ENCODE measurements at regions not wholly inside any gene's neighbourhood (a gene's known extent, or its start where the extent isn't known, plus 50 kb on each side); places are given as distances from the start of the nearest gene placed in this dataset.

- H3K4me3 Mint-ChIP-seq, result no peak overlapping the region
- H3K36me3 Mint-ChIP-seq (ENCODE audit: low read depth), result no peaks in the 10 kb centered on the region
- H3K27me3 Mint-ChIP-seq, result no peaks in the 10 kb centered on the region
- H3K4me1 Mint-ChIP-seq, result peaks cover 42% of the 10 kb centered on the region
- ATAC-seq (no peak), DNase-seq (no peak)
- H3K27ac Mint-ChIP-seq, result no peak overlapping the region
- no peaks in the 10 kb centered on the region for H3K9me3 Mint-ChIP-seq
These were observed 90.7 kb upstream of the MEF2A start for GRCh38 chr15:99474909-99475753.

- Mint-ChIP-seq H3K27ac (no peak overlapping the region), H3K36me3 (ENCODE audit: low read depth) (no peaks in the 10 kb centered on the region), H3K4me3 (no peak overlapping the region), H3K9me3 (no peaks in the 10 kb centered on the region), H3K4me1 (peaks cover 37% of the 10 kb centered on the region), H3K27me3 (no peaks in the 10 kb centered on the region)
- ATAC-seq (no peak), DNase-seq (no peak)
These were observed 89.9 kb upstream of the MEF2A start for GRCh38 chr15:99475754-99476412.

- Mint-ChIP-seq H3K4me1 (peaks cover 39% of the 10 kb centered on the region), H3K4me3 (no peak overlapping the region), H3K36me3 (ENCODE audit: low read depth) (no peaks in the 10 kb centered on the region), H3K9me3 (no peaks in the 10 kb centered on the region), H3K27me3 (no peaks in the 10 kb centered on the region), H3K27ac (no peak overlapping the region)
- ATAC-seq (peak; percentile 55), DNase-seq (peak; percentile 41)
These were observed 89.2 kb upstream of the MEF2A start for GRCh38 chr15:99476413-99477222.

GRCh38 chr15:99477791-99478471, 87.9 kb upstream of the MEF2A start:
- ATAC-seq (no peak), DNase-seq (no peak)
- Mint-ChIP-seq H3K27me3 (no peaks in the 10 kb centered on the region), H3K27ac (no peak overlapping the region), H3K9me3 (no peaks in the 10 kb centered on the region), H3K36me3 (ENCODE audit: low read depth) (no peaks in the 10 kb centered on the region), H3K4me1 (peaks cover 45% of the 10 kb centered on the region), H3K4me3 (no peak overlapping the region)

GRCh38 chr15:99478977-99479376, 86.8 kb upstream of the MEF2A start:
- Mint-ChIP-seq H3K4me1 (peaks cover 38% of the 10 kb centered on the region), H3K9me3 (no peaks in the 10 kb centered on the region), H3K4me3 (no peak overlapping the region), H3K27ac (no peak overlapping the region), H3K36me3 (ENCODE audit: low read depth) (no peaks in the 10 kb centered on the region), H3K27me3 (no peaks in the 10 kb centered on the region)
- ATAC-seq (no peak), DNase-seq (no peak)

- H3K36me3 Mint-ChIP-seq (ENCODE audit: low read depth), result no peaks in the 10 kb centered on the region
- H3K9me3 Mint-ChIP-seq, result no peaks in the 10 kb centered on the region
- ATAC-seq (no peak), DNase-seq (no peak)
- peaks cover 37% of the 10 kb centered on the region for H3K4me1 Mint-ChIP-seq
- no peak overlapping the region for H3K27ac Mint-ChIP-seq
- no peak overlapping the region for H3K4me3 Mint-ChIP-seq
- H3K27me3 Mint-ChIP-seq, result no peaks in the 10 kb centered on the region
These were observed 85.6 kb upstream of the MEF2A start for GRCh38 chr15:99480016-99480810.

- Mint-ChIP-seq H3K36me3 (ENCODE audit: low read depth) (no peaks in the 10 kb centered on the region), H3K4me3 (no peak overlapping the region), H3K9me3 (no peaks in the 10 kb centered on the region), H3K27ac (no peak overlapping the region), H3K4me1 (peaks cover 42% of the 10 kb centered on the region), H3K27me3 (peaks cover 7% of the 10 kb centered on the region)
- no peak for ATAC-seq
- DNase-seq, result no peak
These were observed 84.5 kb upstream of the MEF2A start for GRCh38 chr15:99481113-99481950.

- DNase-seq, result no peak
- Mint-ChIP-seq H3K36me3 (ENCODE audit: low read depth) (no peaks in the 10 kb centered on the region), H3K4me1 (peaks cover 41% of the 10 kb centered on the region), H3K27ac (no peak overlapping the region), H3K27me3 (peaks cover 7% of the 10 kb centered on the region), H3K9me3 (no peaks in the 10 kb centered on the region), H3K4me3 (no peak overlapping the region)
- ATAC-seq, result peak; percentile 92
These were observed 83.9 kb upstream of the MEF2A start for GRCh38 chr15:99481951-99482230.

- H3K4me3 Mint-ChIP-seq, result no peak overlapping the region
- DNase-seq (no peak), ATAC-seq (no peak)
- H3K9me3 Mint-ChIP-seq, result no peaks in the 10 kb centered on the region
- H3K27me3 Mint-ChIP-seq, result peaks cover 9% of the 10 kb centered on the region
- peaks cover 38% of the 10 kb centered on the region for H3K4me1 Mint-ChIP-seq
- H3K27ac Mint-ChIP-seq, result no peak overlapping the region
- H3K36me3 Mint-ChIP-seq (ENCODE audit: low read depth), result no peaks in the 10 kb centered on the region
These were observed 82.8 kb upstream of the MEF2A start for GRCh38 chr15:99482993-99483392.

GRCh38 chr15:99485153-99485961, 80.4 kb upstream of the MEF2A start:
- H3K36me3 Mint-ChIP-seq (ENCODE audit: low read depth), result no peaks in the 10 kb centered on the region
- peaks cover 9% of the 10 kb centered on the region for H3K27me3 Mint-ChIP-seq
- peak overlapping the region; percentile 70 for H3K4me3 Mint-ChIP-seq
- ATAC-seq (no peak), DNase-seq (no peak)
- peaks cover 33% of the 10 kb centered on the region for H3K4me1 Mint-ChIP-seq
- H3K9me3 Mint-ChIP-seq, result no peaks in the 10 kb centered on the region
- peak overlapping the region; percentile 79 for H3K27ac Mint-ChIP-seq

GRCh38 chr15:99485992-99486370, 79.8 kb upstream of the MEF2A start:
- peak overlapping the region; percentile 79 for H3K27ac Mint-ChIP-seq
- peaks cover 9% of the 10 kb centered on the region for H3K27me3 Mint-ChIP-seq
- ATAC-seq (no peak), DNase-seq (no peak)
- H3K9me3 Mint-ChIP-seq, result no peaks in the 10 kb centered on the region
- H3K36me3 Mint-ChIP-seq (ENCODE audit: low read depth), result no peaks in the 10 kb centered on the region
- H3K4me1 Mint-ChIP-seq, result peaks cover 33% of the 10 kb centered on the region
- peak overlapping the region; percentile 70 for H3K4me3 Mint-ChIP-seq

GRCh38 chr15:99486371-99487336, 79.1 kb upstream of the MEF2A start:
- ATAC-seq, result peak; percentile 42
- Mint-ChIP-seq H3K4me1 (peaks cover 31% of the 10 kb centered on the region), H3K9me3 (no peaks in the 10 kb centered on the region), H3K27me3 (peaks cover 9% of the 10 kb centered on the region), H3K4me3 (peak overlapping the region; percentile 70), H3K27ac (peak overlapping the region; percentile 79), H3K36me3 (ENCODE audit: low read depth) (no peaks in the 10 kb centered on the region)
- peak; percentile 40 for DNase-seq
